Vagina (tissue), 2 donors: ENCODE measurements at regions not wholly inside any gene's neighbourhood (a gene's known extent, or its start where the extent isn't known, plus 50 kb on each side); places are given as distances from the start of the nearest gene placed in this dataset.

Experiments used
- POLR2A ChIP-seq, 2 donors: fragments of 450-650 bp; IDR thresholded peaks; one replicate each; pipeline ENCODE4 v1.6.1; 2017; ENCODE audit warnings: antibody characterized with exemption in 2 of 2, mild to moderate bottlenecking in 2 of 2, moderate library complexity in 2 of 2
- POLR2AphosphoS5 ChIP-seq, 2 donors: sonication (generic); formaldehyde crosslinking; IDR thresholded peaks; one replicate each; pipeline ENCODE4 v1.9.0; 2017; ENCODE audit warnings: antibody characterized with exemption in 2 of 2, mild to moderate bottlenecking in 2 of 2, low read depth in 1 of 2; ENCODE audit not compliant: insufficient read depth in 1 of 2
- TF ChIP-seq, protein P1 (sequence below), 3 experiments: fragments of 450-650 bp in 2 of 3; fragments of 200-600 bp in 1 of 3; sonication (generic) in 1 of 3; IDR thresholded peaks; one replicate each; pipeline ENCODE4 v1.5.1; 2017 to 2019; ENCODE audit warnings: antibody characterized with exemption in 3 of 3, mild to moderate bottlenecking in 2 of 3, moderate library complexity in 2 of 3

DNA sequence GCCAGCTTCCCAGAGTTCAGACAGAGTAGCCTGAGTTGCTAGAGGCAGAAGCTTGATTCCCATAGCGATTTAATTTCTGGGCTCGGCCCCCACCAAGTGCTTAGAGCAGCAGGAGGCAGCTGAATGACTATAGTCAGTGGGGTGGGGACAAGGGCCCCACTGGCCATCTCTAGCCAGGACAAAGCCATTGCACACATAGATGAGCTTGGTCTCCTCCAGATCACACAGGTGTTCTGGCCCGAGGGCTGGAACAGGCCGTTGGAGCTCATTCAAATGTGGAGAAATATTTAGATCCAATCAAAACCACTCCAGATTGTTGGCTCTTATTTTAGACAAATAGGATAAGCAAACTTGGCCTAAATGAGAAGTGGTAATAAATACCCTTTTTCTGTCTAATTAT, 287.3 kb upstream of the NCKAP5 start:
- TF ChIP-seq, protein P1, sequence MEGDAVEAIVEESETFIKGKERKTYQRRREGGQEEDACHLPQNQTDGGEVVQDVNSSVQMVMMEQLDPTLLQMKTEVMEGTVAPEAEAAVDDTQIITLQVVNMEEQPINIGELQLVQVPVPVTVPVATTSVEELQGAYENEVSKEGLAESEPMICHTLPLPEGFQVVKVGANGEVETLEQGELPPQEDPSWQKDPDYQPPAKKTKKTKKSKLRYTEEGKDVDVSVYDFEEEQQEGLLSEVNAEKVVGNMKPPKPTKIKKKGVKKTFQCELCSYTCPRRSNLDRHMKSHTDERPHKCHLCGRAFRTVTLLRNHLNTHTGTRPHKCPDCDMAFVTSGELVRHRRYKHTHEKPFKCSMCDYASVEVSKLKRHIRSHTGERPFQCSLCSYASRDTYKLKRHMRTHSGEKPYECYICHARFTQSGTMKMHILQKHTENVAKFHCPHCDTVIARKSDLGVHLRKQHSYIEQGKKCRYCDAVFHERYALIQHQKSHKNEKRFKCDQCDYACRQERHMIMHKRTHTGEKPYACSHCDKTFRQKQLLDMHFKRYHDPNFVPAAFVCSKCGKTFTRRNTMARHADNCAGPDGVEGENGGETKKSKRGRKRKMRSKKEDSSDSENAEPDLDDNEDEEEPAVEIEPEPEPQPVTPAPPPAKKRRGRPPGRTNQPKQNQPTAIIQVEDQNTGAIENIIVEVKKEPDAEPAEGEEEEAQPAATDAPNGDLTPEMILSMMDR (IDR thresholded peaks at IDR 0.05), result no peak
- TF ChIP-seq POLR2A (IDR thresholded peaks at IDR 0.05), result no peak
- TF ChIP-seq POLR2AphosphoS5 (IDR thresholded peaks at IDR 0.05; ENCODE audit: insufficient read depth in 1 of 2, low read depth in 1 of 2), result no peak
